ENCODE measurements at regions not wholly inside any gene's neighbourhood (a gene's known extent, or its start where the extent isn't known, plus 50 kb on each side); places are given as distances from the start of the nearest gene placed in this dataset.
A peak's percentile ranks its signal among the peaks of the same experiment; 100 is the strongest.

DNA sequence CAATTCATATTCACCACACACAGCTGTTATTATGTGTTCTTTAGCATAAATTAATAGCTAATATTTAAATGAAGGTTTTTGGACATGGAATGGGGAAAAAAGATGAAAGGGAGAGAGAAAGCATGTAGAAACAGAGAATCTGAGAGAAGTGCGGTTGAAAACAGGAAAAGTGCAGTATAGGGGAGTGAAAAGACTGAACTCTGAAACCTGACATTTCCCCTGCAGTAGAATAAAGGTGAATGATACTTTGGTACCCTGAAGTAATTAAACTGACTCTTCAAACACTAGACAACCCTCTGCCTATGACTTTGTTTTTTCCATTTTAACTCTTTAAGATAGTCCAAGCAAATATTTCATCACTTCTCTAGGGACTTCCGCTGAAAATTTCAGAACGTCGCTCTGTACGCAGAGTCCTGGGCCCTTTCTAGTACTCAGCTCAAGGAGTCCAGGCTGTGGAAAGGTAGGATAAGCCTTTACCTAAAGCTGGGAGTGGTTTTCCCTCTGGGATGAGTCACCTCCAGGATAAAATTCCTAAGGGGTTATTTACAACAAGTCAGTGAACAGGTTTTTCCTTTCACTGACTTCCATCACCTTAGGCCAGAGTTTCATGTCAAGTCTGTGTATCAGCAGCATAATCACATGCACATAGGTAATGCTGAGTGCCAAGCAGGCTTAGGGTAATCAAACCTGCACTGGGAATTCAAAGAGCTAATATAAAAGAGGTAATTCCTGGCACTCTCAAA lies 614.5 kb downstream of the PKHD1 start:
- H3K36me3 ChIP-seq (ENCODE audit: control insufficient read depth in 1 of 2, insufficient read depth in 2 of 2, low read length in 2 of 2) = no peaks in the 10 kb centered on the region
- WGBS (ENCODE audit: extremely low coverage, insufficient coverage, insufficient read length) = no CpG with 5 or more reads among the region's 5 CpGs
- H3K14ac ChIP-seq (ENCODE audit: low read length) = no peak overlapping the region
- H2BK120ac ChIP-seq (ENCODE audit: insufficient read depth, low read length, poor library complexity) = no peak overlapping the region
- no peak overlapping the region for H2AFZ ChIP-seq (ENCODE audit: insufficient read depth, low read length, poor library complexity)
- H3K4me3 ChIP-seq (ENCODE audit: low read depth, low read length) = no peak overlapping the region
- peak overlapping the region; percentile 51 for H3K27ac ChIP-seq (ENCODE audit: low read depth, low read length)
- H3K9ac ChIP-seq (ENCODE audit: low read length) = no peak overlapping the region
- H4K8ac ChIP-seq (ENCODE audit: low read depth, low read length) = no peak overlapping the region
- H3K4me2 ChIP-seq (ENCODE audit: low read length) = no peak overlapping the region
- H3K4me1 ChIP-seq (ENCODE audit: control insufficient read depth in 1 of 2, insufficient read depth in 2 of 2, low read length in 2 of 2) = no peaks in the 10 kb centered on the region
- no peak overlapping the region for H2BK12ac ChIP-seq (ENCODE audit: low read length)
- H4K91ac ChIP-seq (ENCODE audit: low read depth, low read length) = no peak overlapping the region
- no peak overlapping the region for H3K18ac ChIP-seq (ENCODE audit: low read length)
- no peak overlapping the region for H2AK5ac ChIP-seq (ENCODE audit: low read length)
- H4K12ac ChIP-seq (ENCODE audit: low read depth, low read length) = no peak overlapping the region
- H3K79me1 ChIP-seq (ENCODE audit: low read length) = no peaks in the 10 kb centered on the region
- H3K79me2 ChIP-seq (ENCODE audit: control insufficient read depth, insufficient read depth, low read length, poor library complexity) = no peaks in the 10 kb centered on the region
- peaks cover 1% of the 10 kb centered on the region for H3K9me3 ChIP-seq (ENCODE audit: insufficient read depth, low read depth, low read length)
- H3K4ac ChIP-seq (ENCODE audit: low read depth, low read length) = no peak overlapping the region
- no peaks in the 10 kb centered on the region for H3K27me3 ChIP-seq (ENCODE audit: insufficient read depth, low read length)
- no peak overlapping the region for H3K23ac ChIP-seq (ENCODE audit: low read length)
- no peak overlapping the region for H2BK5ac ChIP-seq (ENCODE audit: low read depth, low read length, poor library complexity)
- DNase-seq = peak; percentile 72 to 88

- no peaks in the 10 kb centered on the region for H3K4me1 ChIP-seq (ENCODE audit: control insufficient read depth in 1 of 2, insufficient read depth in 2 of 2, low read length in 2 of 2)
- H3K79me2 ChIP-seq (ENCODE audit: control insufficient read depth, insufficient read depth, low read length, poor library complexity) = no peaks in the 10 kb centered on the region
- no peak overlapping the region for H4K91ac ChIP-seq (ENCODE audit: low read depth, low read length)
- H3K9ac ChIP-seq (ENCODE audit: low read length) = no peak overlapping the region
- H2AK5ac ChIP-seq (ENCODE audit: low read length) = no peak overlapping the region
- H3K9me3 ChIP-seq (ENCODE audit: insufficient read depth, low read depth, low read length) = peaks cover 1% of the 10 kb centered on the region
- no peak overlapping the region for H3K4ac ChIP-seq (ENCODE audit: low read depth, low read length)
- no peak overlapping the region for H2BK5ac ChIP-seq (ENCODE audit: low read depth, low read length, poor library complexity)
- WGBS (ENCODE audit: extremely low coverage, insufficient coverage, insufficient read length) = no CpG with 5 or more reads among the region's 9 CpGs
- no peaks in the 10 kb centered on the region for H3K79me1 ChIP-seq (ENCODE audit: low read length)
- no peak overlapping the region for H3K14ac ChIP-seq (ENCODE audit: low read length)
- H4K8ac ChIP-seq (ENCODE audit: low read depth, low read length) = no peak overlapping the region
- no peak overlapping the region for H2BK12ac ChIP-seq (ENCODE audit: low read length)
- no peak overlapping the region for H3K4me3 ChIP-seq (ENCODE audit: low read depth, low read length)
- no peak overlapping the region for H3K27ac ChIP-seq (ENCODE audit: low read depth, low read length)
- H3K4me2 ChIP-seq (ENCODE audit: low read length) = no peak overlapping the region
- H3K27me3 ChIP-seq (ENCODE audit: insufficient read depth, low read length) = no peaks in the 10 kb centered on the region
- H4K12ac ChIP-seq (ENCODE audit: low read depth, low read length) = no peak overlapping the region
- no peak for DNase-seq
- H3K36me3 ChIP-seq (ENCODE audit: control insufficient read depth in 1 of 2, insufficient read depth in 2 of 2, low read length in 2 of 2) = no peaks in the 10 kb centered on the region
- H3K23ac ChIP-seq (ENCODE audit: low read length) = no peak overlapping the region
- H2BK120ac ChIP-seq (ENCODE audit: insufficient read depth, low read length, poor library complexity) = no peak overlapping the region
- no peak overlapping the region for H2AFZ ChIP-seq (ENCODE audit: insufficient read depth, low read length, poor library complexity)
- H3K18ac ChIP-seq (ENCODE audit: low read length) = no peak overlapping the region
These were observed 613.1 kb downstream of the PKHD1 start for GRCh38 chr6:51474022-51474975.

DNA sequence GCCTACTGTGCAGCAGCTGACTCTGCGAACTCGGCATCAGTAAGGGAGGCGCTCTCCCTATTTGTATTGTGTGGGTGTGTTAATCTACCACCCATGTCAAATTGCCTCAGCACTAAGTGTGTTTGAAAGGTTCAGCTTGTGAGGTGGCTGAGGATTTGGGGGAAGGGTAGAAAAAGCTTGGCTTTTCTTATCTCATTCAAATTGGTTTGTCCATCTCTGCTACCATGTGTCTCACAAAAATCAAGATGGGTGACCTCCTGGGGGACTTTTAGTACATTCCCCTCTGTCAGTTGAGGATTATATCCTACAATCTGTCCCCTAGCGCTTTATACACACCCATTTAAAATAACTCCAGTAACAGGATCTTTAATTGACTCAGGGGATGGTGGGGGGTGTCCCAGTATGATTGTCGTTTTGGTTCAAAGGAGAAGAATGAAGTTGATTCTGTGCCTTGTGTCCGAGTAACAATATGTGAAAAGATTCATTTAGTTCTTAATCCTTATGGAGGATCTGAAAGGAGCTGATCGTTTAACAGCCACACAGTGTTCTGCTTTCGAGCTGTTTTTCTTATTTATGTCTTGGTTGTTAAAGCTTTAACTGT lies 609.6 kb downstream of the PKHD1 start:
- Histone ChIP-seq H4K91ac (ENCODE audit: low read depth, low read length) (no peak overlapping the region), H2BK12ac (ENCODE audit: low read length) (no peak overlapping the region), H3K36me3 (ENCODE audit: control insufficient read depth in 1 of 2, insufficient read depth in 2 of 2, low read length in 2 of 2) (no peaks in the 10 kb centered on the region), H3K23ac (ENCODE audit: low read length) (no peak overlapping the region), H3K9ac (ENCODE audit: low read length) (peak overlapping the region; percentile 68), H3K4me3 (ENCODE audit: low read depth, low read length) (no peak overlapping the region), H3K79me2 (ENCODE audit: control insufficient read depth, insufficient read depth, low read length, poor library complexity) (no peaks in the 10 kb centered on the region), H3K18ac (ENCODE audit: low read length) (no peak overlapping the region), H3K14ac (ENCODE audit: low read length) (no peak overlapping the region), H2AFZ (ENCODE audit: insufficient read depth, low read length, poor library complexity) (no peak overlapping the region), H4K8ac (ENCODE audit: low read depth, low read length) (no peak overlapping the region), H3K4me2 (ENCODE audit: low read length) (no peak overlapping the region), H4K12ac (ENCODE audit: low read depth, low read length) (no peak overlapping the region), H3K9me3 (ENCODE audit: insufficient read depth, low read depth, low read length) (peaks cover 1% of the 10 kb centered on the region), H2BK120ac (ENCODE audit: insufficient read depth, low read length, poor library complexity) (no peak overlapping the region), H3K27ac (ENCODE audit: low read depth, low read length) (no peak overlapping the region), H3K79me1 (ENCODE audit: low read length) (no peaks in the 10 kb centered on the region), H3K4ac (ENCODE audit: low read depth, low read length) (no peak overlapping the region), H2BK5ac (ENCODE audit: low read depth, low read length, poor library complexity) (no peak overlapping the region), H3K27me3 (ENCODE audit: insufficient read depth, low read length) (no peaks in the 10 kb centered on the region), H3K4me1 (ENCODE audit: control insufficient read depth in 1 of 2, insufficient read depth in 2 of 2, low read length in 2 of 2) (no peaks in the 10 kb centered on the region), H2AK5ac (ENCODE audit: low read length) (no peak overlapping the region)
- no CpG with 5 or more reads among the region's 8 CpGs for WGBS (ENCODE audit: extremely low coverage, insufficient coverage, insufficient read length)
- DNase-seq = no peak

DNA sequence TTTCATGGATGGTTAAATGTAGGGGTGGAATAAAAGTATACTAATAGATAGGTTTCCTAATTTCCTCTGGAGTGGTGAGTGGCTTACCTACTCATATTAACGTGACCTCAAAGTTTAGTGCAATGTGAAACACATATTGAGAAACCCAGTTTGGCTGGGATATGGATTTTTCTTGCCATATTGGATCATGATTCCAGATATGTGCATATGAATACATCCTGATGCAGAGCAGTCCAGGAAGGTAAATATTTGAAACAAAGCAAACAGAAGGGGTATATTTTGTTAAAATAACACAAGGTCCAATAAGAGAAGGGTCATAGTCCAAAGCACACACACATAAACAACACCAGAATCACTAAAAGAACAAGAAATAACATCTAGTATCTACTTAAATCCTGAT lies 608.1 kb downstream of the PKHD1 start:
- H3K36me3 ChIP-seq (ENCODE audit: control insufficient read depth in 1 of 2, insufficient read depth in 2 of 2, low read length in 2 of 2) = no peaks in the 10 kb centered on the region
- H4K12ac ChIP-seq (ENCODE audit: low read depth, low read length) = no peak overlapping the region
- H3K9ac ChIP-seq (ENCODE audit: low read length) = no peak overlapping the region
- H3K18ac ChIP-seq (ENCODE audit: low read length) = no peak overlapping the region
- no peak overlapping the region for H3K27ac ChIP-seq (ENCODE audit: low read depth, low read length)
- H2BK120ac ChIP-seq (ENCODE audit: insufficient read depth, low read length, poor library complexity) = no peak overlapping the region
- H3K4me3 ChIP-seq (ENCODE audit: low read depth, low read length) = no peak overlapping the region
- no peaks in the 10 kb centered on the region for H3K79me2 ChIP-seq (ENCODE audit: control insufficient read depth, insufficient read depth, low read length, poor library complexity)
- H3K4me1 ChIP-seq (ENCODE audit: control insufficient read depth in 1 of 2, insufficient read depth in 2 of 2, low read length in 2 of 2) = no peaks in the 10 kb centered on the region
- H3K4ac ChIP-seq (ENCODE audit: low read depth, low read length) = no peak overlapping the region
- H3K4me2 ChIP-seq (ENCODE audit: low read length) = no peak overlapping the region
- WGBS (ENCODE audit: extremely low coverage, insufficient coverage, insufficient read length) = no CpG with 5 or more reads among the region's 1 CpG
- peaks cover 1% of the 10 kb centered on the region for H3K9me3 ChIP-seq (ENCODE audit: insufficient read depth, low read depth, low read length)
- H2BK12ac ChIP-seq (ENCODE audit: low read length) = no peak overlapping the region
- no peak overlapping the region for H3K23ac ChIP-seq (ENCODE audit: low read length)
- DNase-seq = no peak
- no peak overlapping the region for H2AFZ ChIP-seq (ENCODE audit: insufficient read depth, low read length, poor library complexity)
- H2AK5ac ChIP-seq (ENCODE audit: low read length) = no peak overlapping the region
- no peaks in the 10 kb centered on the region for H3K79me1 ChIP-seq (ENCODE audit: low read length)
- H3K27me3 ChIP-seq (ENCODE audit: insufficient read depth, low read length) = no peaks in the 10 kb centered on the region
- H4K8ac ChIP-seq (ENCODE audit: low read depth, low read length) = no peak overlapping the region
- H2BK5ac ChIP-seq (ENCODE audit: low read depth, low read length, poor library complexity) = no peak overlapping the region
- H4K91ac ChIP-seq (ENCODE audit: low read depth, low read length) = no peak overlapping the region
- no peak overlapping the region for H3K14ac ChIP-seq (ENCODE audit: low read length)

All from trophoblast cell (in vitro differentiated cells and primary cell).